Activated T-helper 2 cell treated with anti-CD3 and anti-CD28 coated beads, Interferon-gamma antibody, Interleukin-2, Interleukin-4, amounts not matched to agents 10 μg/mL and 5 μg/mL and 100 μg/mL, durations not matched to agents 14 hours and 24 hours and 36 hours (primary cell): ENCODE measurements at regions not wholly inside any gene's neighbourhood (a gene's known extent, or its start where the extent isn't known, plus 50 kb on each side); places are given as distances from the start of the nearest gene placed in this dataset.
A peak's percentile ranks its signal among the peaks of the same experiment; 100 is the strongest.
"Not testable (repeated sequence)": the region's sequence is repeated elsewhere in the genome, so short reads cannot be mapped to it uniquely, and the experiment has no call there.

ENCODE experiments used
- DNase-seq: peaks from one replicate; pipeline ENCODE4 v3.0.0; 2021; ENCODE audit warnings: low spot score
- H3K27ac Mint-ChIP-seq: one replicate; pipeline ENCODE4 v1.8.0; 2021; ENCODE audit warnings: mixed read lengths
- H3K27me3 Mint-ChIP-seq: one replicate; pipeline ENCODE4 v1.8.0; 2021; ENCODE audit warnings: low read depth, mixed read lengths
- H3K36me3 Mint-ChIP-seq: one replicate; pipeline ENCODE4 v1.8.0; 2021; ENCODE audit warnings: low read depth, mixed read lengths
- H3K4me1 Mint-ChIP-seq: one replicate; pipeline ENCODE4 v1.8.0; 2021; ENCODE audit warnings: low read depth, mixed read lengths
- H3K4me3 Mint-ChIP-seq: one replicate; pipeline ENCODE4 v1.8.0; 2021; ENCODE audit warnings: low read depth, mild to moderate bottlenecking, moderate library complexity, mixed read lengths
- H3K9me3 Mint-ChIP-seq: one replicate; pipeline ENCODE4 v1.8.0; 2021; ENCODE audit warnings: mixed read lengths
- intact Hi-C: fragments of 100-400 bp; cut with micrococcal nuclease; formaldehyde crosslinking; loops from one replicate; pipeline ENCODE4 v1.15.1; 2023

GRCh38 chr21:13985865-13986863, 224.6 kb downstream of the LIPI start:
- DNase-seq, intact Hi-C loops, H3K36me3 Mint-ChIP-seq, H3K9me3 Mint-ChIP-seq, H3K4me3 Mint-ChIP-seq, H3K4me1 Mint-ChIP-seq, H3K27ac Mint-ChIP-seq, H3K27me3 Mint-ChIP-seq: not testable (repeated sequence)

GRCh38 chr21:13985137-13985864, 225.5 kb downstream of the LIPI start:
- H3K4me1 Mint-ChIP-seq, intact Hi-C loops, H3K36me3 Mint-ChIP-seq, DNase-seq, H3K27me3 Mint-ChIP-seq, H3K4me3 Mint-ChIP-seq, H3K27ac Mint-ChIP-seq, H3K9me3 Mint-ChIP-seq: not testable (repeated sequence)

GRCh38 chr21:13984728-13985127, 226.0 kb downstream of the LIPI start:
- H3K27ac Mint-ChIP-seq, H3K9me3 Mint-ChIP-seq, H3K36me3 Mint-ChIP-seq, H3K4me1 Mint-ChIP-seq, H3K27me3 Mint-ChIP-seq, DNase-seq, H3K4me3 Mint-ChIP-seq, intact Hi-C loops: not testable (repeated sequence)

- intact Hi-C loops, H3K27me3 Mint-ChIP-seq, H3K4me3 Mint-ChIP-seq, H3K36me3 Mint-ChIP-seq, DNase-seq, H3K27ac Mint-ChIP-seq, H3K9me3 Mint-ChIP-seq, H3K4me1 Mint-ChIP-seq: not testable (repeated sequence)
Observed at GRCh38 chr21:13981176-13982087, 229.3 kb downstream of the LIPI start.

- intact Hi-C loops, DNase-seq, H3K4me1 Mint-ChIP-seq, H3K36me3 Mint-ChIP-seq, H3K27ac Mint-ChIP-seq, H3K27me3 Mint-ChIP-seq, H3K9me3 Mint-ChIP-seq: not testable (repeated sequence)
- peak overlapping the region; percentile 8 for H3K4me3 Mint-ChIP-seq
Observed at GRCh38 chr21:13980115-13980662, 230.6 kb downstream of the LIPI start.

- H3K4me3 Mint-ChIP-seq = peak overlapping the region; percentile 8
- H3K36me3 Mint-ChIP-seq, H3K27me3 Mint-ChIP-seq, H3K27ac Mint-ChIP-seq, DNase-seq, H3K4me1 Mint-ChIP-seq, H3K9me3 Mint-ChIP-seq, intact Hi-C loops: not testable (repeated sequence)
Observed at GRCh38 chr21:13979608-13980007, 231.1 kb downstream of the LIPI start.

- DNase-seq, H3K36me3 Mint-ChIP-seq, H3K4me3 Mint-ChIP-seq, intact Hi-C loops, H3K27ac Mint-ChIP-seq, H3K9me3 Mint-ChIP-seq, H3K4me1 Mint-ChIP-seq, H3K27me3 Mint-ChIP-seq: not testable (repeated sequence)
Observed at GRCh38 chr21:13974582-13974981, 236.2 kb downstream of the LIPI start.

- H3K27me3 Mint-ChIP-seq, H3K9me3 Mint-ChIP-seq, intact Hi-C loops, H3K27ac Mint-ChIP-seq, H3K4me3 Mint-ChIP-seq, DNase-seq, H3K36me3 Mint-ChIP-seq, H3K4me1 Mint-ChIP-seq: not testable (repeated sequence)
Observed at GRCh38 chr21:13969853-13970252, 240.9 kb downstream of the LIPI start.

GRCh38 chr21:13969002-13969401, 241.8 kb downstream of the LIPI start:
- H3K36me3 Mint-ChIP-seq, intact Hi-C loops: not testable (repeated sequence)

GRCh38 chr21:13963259-13963658, 247.5 kb downstream of the LIPI start:
- intact Hi-C loops, DNase-seq, H3K36me3 Mint-ChIP-seq, H3K9me3 Mint-ChIP-seq, H3K27me3 Mint-ChIP-seq, H3K27ac Mint-ChIP-seq, H3K4me3 Mint-ChIP-seq, H3K4me1 Mint-ChIP-seq: not testable (repeated sequence)

More at GRCh38 chr21:13969002-13969401, 241.8 kb downstream of the LIPI start:
- not testable (repeated sequence) for H3K9me3 Mint-ChIP-seq, DNase-seq, H3K27me3 Mint-ChIP-seq, H3K4me1 Mint-ChIP-seq, H3K27ac Mint-ChIP-seq, H3K4me3 Mint-ChIP-seq

GRCh38 chr21:13937236-13937635, 273.5 kb downstream of the LIPI start:
- H3K36me3 Mint-ChIP-seq = no peaks in the 10 kb centered on the region
- H3K27me3 Mint-ChIP-seq = no peaks in the 10 kb centered on the region
- H3K9me3 Mint-ChIP-seq = no peaks in the 10 kb centered on the region
- H3K4me3 Mint-ChIP-seq = no peak overlapping the region
- no peak for DNase-seq
- no peak overlapping the region for H3K27ac Mint-ChIP-seq
- intact Hi-C loops = no loop called here
- H3K4me1 Mint-ChIP-seq = no peaks in the 10 kb centered on the region
